ENCODE measurements at regions not wholly inside any gene's neighbourhood (a gene's known extent, or its start where the extent isn't known, plus 50 kb on each side); places are given as distances from the start of the nearest gene placed in this dataset.
A peak's percentile ranks its signal among the peaks of the same experiment; 100 is the strongest.

- DNase-seq (ENCODE audit: low read depth), result peak; percentile 16
These were observed 502.9 kb downstream of the SHQ1 start for GRCh38 chr3:72345237-72345878.

- DNase-seq (ENCODE audit: low read depth), result no peak
These were observed 503.6 kb downstream of the SHQ1 start for GRCh38 chr3:72344647-72345046.

GRCh38 chr3:72344236-72344635 is 504.0 kb downstream of the SHQ1 start:
- no peak for DNase-seq (ENCODE audit: low read depth)

GRCh38 chr3:72343078-72343477 is 505.2 kb downstream of the SHQ1 start:
- peak; percentile 18 for DNase-seq (ENCODE audit: low read depth)

GRCh38 chr3:72342450-72342849 is 505.8 kb downstream of the SHQ1 start:
- DNase-seq (ENCODE audit: low read depth), result no peak

GRCh38 chr3:72341920-72342319 is 506.3 kb downstream of the SHQ1 start:
- DNase-seq (ENCODE audit: low read depth), result no peak

- DNase-seq (ENCODE audit: low read depth), result no peak
These were observed 506.9 kb downstream of the SHQ1 start for GRCh38 chr3:72341380-72341770.

GRCh38 chr3:72340476-72341379 is 507.5 kb downstream of the SHQ1 start:
- DNase-seq (ENCODE audit: low read depth), result no peak

GRCh38 chr3:72340056-72340455 is 508.2 kb downstream of the SHQ1 start:
- DNase-seq (ENCODE audit: low read depth), result no peak

- DNase-seq (ENCODE audit: low read depth), result no peak
These were observed 508.6 kb downstream of the SHQ1 start for GRCh38 chr3:72339670-72340030.

- peak; percentile 99 for DNase-seq (ENCODE audit: low read depth)
These were observed 509.1 kb downstream of the SHQ1 start for GRCh38 chr3:72338942-72339669.

GRCh38 chr3:72338082-72338941 is 509.9 kb downstream of the SHQ1 start:
- DNase-seq (ENCODE audit: low read depth), result peak; percentile 38

- no peak for DNase-seq (ENCODE audit: low read depth)
These were observed 510.8 kb downstream of the SHQ1 start for GRCh38 chr3:72337480-72337855.

GRCh38 chr3:72336821-72337479 is 511.3 kb downstream of the SHQ1 start:
- DNase-seq (ENCODE audit: low read depth), result peak; percentile 53

GRCh38 chr3:72336114-72336651 is 512.1 kb downstream of the SHQ1 start:
- DNase-seq (ENCODE audit: low read depth), result no peak

- DNase-seq (ENCODE audit: low read depth), result no peak
These were observed 512.7 kb downstream of the SHQ1 start for GRCh38 chr3:72335458-72336095.

- no peak for DNase-seq (ENCODE audit: low read depth)
These were observed 513.4 kb downstream of the SHQ1 start for GRCh38 chr3:72334681-72335457.

GRCh38 chr3:72332689-72333088 is 515.6 kb downstream of the SHQ1 start:
- DNase-seq (ENCODE audit: low read depth), result no peak

- DNase-seq (ENCODE audit: low read depth), result no peak
These were observed 516.2 kb downstream of the SHQ1 start for GRCh38 chr3:72332036-72332435.

GRCh38 chr3:72331076-72331475 is 517.2 kb downstream of the SHQ1 start:
- DNase-seq (ENCODE audit: low read depth), result no peak

All from renal cortical epithelial cell (primary cell).